Embryonic facial prominence (tissue), 1 donor: ENCODE measurements at regions not wholly inside any gene's neighbourhood (a gene's known extent, or its start where the extent isn't known, plus 50 kb on each side); places are given as distances from the start of the nearest gene placed in this dataset.

ENCODE experiments used
- DNase-seq: peaks from one replicate; pipeline ENCODE4 v3.0.0-alpha.2; 2016; ENCODE audit errors: extremely low spot score

DNA sequence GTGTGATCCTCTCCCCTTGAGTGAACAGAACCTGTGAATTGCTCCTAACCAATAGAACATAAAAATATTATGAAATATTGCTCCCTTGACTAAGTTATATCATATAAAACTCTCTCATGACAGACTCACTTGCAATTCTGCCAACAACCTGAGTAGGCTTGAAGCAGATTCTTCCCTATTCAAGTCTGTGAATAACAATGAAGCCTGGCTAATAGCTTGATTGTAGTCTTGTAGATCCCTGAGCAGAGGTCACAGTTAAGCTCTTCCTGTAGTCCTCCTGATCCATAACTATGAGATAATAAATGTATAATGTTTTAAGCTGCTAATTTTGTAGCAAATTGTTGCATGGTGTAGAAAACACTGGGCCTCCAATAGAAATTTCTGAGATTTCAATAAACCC lies 540.1 kb upstream of the TENM4 start:
- no peak for DNase-seq

DNA sequence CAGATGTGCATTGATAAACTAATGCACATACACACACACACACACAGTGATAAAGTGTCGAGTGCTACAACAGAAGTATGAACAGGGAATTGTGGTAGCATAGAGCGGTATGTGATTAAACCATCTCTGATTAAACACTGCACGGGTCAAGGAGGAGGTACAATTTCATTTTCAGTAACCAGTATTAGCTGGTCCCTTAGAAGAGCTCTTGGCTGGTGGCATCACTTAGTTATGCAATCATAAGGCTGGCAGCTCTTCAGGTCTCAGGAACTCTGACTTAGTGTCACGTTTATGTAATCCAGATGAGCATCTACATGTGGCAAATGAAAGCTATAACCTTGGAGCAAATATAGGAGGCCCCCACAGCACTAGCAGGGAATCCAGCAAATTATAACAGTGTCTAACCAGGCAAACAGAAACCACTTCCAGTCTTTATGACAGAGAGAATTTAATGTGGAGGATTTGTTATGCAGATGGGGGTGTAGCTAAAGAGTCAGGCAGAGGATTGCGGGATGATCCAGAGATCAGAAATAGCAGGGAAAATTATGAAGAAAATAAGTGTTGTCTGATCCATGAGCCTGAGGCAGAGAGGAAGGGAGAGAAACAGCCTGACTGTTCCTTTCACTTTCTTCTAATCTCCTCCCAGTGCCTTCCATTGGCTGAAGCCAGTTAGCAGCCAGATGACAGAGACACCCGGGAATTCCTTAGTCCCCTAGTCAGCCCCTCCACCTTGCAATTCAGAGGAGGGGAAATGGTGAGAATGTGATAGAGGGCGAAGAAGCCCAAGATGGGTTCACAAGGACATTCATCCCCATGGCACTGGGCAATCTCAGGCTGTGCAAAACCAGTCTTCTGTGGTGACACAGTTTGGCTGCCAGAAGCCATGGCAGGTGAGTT lies 533.1 kb upstream of the TENM4 start:
- peak; percentile 6 for DNase-seq

DNA sequence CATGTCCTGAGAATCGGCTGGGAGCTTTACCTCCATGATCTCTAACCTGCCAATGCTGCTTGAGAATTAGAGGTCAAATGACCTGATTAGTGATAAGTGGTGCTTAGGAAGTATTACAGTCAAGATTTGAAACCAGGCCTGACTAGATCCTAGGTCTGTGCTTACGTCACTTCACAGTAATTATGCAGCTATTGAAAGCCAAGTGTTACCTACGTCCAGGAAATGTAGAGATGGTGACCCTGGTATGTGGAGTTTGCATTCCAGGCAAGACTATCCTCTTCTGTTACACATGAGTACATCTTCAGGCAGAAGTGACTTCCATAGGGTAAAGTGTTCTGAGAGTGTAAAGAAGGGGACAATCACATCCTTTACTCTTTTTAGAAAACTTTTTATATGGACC lies 530.4 kb upstream of the TENM4 start:
- no peak for DNase-seq

DNA sequence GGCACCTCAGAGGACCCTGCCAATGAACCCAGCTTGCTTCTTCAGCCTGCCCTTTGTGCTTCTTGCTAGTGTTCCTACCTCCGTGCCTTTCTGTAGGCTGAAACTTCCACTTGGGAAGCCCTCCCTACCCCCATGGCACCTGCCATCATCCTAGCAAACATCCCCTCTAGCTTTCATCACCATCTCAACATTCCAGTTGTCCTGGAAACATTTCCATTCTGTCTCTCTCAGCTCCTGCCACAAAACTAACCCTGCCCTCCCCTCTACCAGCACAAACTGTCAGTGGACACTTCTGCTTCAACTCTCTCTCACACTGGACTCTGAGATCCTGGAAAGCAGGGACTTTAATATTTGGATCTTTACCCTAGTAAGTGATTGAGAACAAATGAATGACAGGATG lies 525.8 kb upstream of the TENM4 start:
- no peak for DNase-seq

DNA sequence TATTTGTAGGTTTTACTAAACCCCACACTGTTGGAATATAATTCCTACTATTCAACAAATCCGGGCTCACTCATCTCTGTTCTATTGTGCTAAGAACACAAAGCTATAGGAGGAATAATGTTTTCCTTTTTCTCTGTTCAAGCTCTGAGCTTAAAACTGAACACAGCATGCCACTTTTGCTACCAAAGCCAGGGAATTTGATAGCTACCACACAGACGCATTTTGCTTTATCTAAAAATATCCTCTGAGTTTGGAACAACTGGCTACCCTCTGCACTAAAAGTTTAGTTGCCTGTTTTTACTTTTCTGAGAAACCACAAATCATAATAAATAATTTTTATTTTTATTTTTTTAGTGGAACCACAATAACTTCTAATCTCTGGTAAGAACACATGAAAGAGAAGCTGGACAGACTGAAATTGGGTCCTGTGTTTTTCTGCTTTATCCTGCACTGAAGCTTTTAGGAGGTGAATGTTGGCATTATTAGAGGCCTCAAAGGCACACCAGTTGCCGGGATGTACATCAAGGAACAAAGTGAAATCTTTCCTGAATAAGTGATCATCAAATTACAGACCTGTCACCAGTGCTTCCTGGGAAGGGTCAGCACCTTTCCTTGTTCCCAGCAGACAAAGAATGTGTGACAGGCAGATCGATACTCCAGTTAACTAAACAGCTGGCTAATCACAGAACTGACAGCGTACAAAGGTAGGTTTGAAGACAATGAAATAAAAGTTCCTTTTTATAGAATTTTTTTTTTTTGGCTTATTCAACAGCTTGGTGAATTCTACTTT lies 523.2 kb upstream of the TENM4 start:
- peak; percentile 7 for DNase-seq

DNA sequence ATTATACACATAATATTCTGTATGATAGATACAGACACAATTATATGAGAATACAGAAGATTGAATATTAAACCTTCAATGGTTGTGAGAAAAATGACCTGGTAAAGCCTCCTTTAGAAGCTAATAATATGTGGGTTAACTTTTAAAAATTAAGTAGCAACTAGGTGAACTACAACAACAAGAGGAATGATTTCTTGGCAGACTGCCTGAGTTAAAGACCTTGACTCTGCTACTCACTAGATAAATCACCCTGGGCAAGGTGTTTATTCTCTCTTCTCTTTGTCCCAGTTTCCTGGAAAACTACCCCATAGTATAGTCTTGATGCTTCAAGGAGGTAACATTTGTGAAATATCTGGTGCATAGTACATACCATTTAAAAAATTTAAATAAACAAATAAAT lies 519.6 kb upstream of the TENM4 start:
- no peak for DNase-seq

DNA sequence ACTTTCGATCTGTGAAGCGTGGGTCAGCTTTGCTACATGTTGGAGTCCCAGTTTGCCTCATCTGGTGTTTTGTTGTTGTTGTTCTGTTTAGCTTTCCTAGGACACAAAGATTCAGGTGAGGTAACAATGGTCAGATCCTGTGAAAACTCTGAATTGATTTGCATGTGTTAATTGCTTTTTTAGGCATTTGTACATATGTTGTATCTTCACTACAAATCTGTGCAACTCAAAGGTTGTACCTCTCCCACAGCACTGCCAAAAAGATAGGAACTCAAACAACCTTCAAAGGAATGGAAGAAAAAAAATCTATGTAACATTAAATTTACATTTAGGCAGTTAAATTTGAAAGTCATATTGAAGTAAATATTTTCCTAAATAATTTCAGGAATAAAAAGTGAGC lies 518.5 kb upstream of the TENM4 start:
- DNase-seq, result no peak

DNA sequence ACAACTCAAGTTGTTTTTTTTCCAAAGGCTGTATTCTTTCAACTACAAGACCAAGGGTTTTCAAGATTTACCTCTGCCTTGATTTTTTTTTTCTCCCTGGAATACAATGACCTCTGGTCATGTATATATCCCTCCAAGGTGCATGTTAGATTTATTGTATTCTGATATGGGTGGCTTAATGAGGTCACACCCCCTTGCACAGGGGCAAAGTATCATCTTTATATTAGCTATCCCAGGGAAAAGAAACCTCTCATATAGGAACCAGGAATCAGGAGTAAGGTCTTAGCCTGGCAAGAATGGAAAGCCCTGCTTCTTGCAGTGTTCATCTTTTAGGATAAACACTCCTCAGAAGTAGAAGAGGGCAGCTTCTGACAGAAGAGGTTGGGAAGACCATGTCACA lies 516.9 kb upstream of the TENM4 start:
- DNase-seq, result no peak

DNA sequence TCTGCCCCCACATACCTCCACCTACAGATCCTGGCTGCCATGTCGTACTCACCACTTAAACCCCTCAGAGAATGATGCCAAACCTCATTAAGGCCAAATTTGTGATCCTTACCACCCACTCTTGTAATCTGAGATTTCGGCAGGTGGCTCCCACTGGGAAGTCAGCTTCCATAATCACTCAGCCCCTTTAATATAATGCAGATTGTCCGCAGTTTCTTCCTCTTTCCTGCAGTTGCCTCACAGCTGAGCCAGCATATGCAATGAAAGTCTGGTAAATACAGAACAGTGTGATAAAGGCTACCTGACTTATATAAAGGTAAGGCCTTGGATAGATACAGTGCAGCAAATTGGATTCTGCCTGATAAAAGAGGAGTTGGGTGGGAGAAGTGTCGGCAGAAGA lies 515.2 kb upstream of the TENM4 start:
- no peak for DNase-seq

DNA sequence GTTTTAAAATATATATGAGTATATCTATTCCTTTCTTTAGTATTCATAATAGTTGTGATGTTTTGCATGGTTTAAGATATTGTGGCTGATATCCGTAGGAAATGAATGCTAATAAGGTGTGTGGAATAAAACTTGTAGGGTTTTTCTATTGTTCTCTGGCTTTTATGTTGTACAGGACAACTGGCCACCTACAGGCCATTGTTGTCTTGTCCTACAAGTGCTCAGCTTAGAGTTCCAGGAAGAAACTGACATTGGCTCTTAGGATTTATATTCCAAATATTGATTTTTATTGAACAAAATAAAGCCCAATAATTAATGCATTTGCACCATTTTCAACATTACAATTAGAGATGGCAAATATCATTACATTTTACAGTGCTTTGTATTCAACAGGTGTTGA lies 512.8 kb upstream of the TENM4 start:
- no peak for DNase-seq

DNA sequence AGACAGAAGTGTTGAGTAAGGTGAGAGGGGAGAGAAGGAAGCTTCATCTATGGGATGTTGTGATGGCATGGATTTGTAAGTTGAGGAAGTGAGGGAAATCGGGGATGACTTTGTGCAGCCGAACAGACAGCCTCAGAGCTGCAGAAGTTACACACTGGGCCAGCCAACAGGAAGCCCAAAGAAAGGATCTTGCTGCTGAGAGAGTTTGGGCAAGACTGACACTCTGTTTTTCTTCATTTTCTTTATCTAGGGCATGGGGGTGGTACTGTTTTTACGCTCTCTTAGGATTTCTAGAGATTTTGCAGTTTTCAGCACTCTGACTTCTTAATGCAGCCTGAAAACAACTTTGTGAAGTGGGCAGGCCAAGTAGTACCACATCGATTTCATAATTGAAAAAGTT lies 509.9 kb upstream of the TENM4 start:
- no peak for DNase-seq

DNA sequence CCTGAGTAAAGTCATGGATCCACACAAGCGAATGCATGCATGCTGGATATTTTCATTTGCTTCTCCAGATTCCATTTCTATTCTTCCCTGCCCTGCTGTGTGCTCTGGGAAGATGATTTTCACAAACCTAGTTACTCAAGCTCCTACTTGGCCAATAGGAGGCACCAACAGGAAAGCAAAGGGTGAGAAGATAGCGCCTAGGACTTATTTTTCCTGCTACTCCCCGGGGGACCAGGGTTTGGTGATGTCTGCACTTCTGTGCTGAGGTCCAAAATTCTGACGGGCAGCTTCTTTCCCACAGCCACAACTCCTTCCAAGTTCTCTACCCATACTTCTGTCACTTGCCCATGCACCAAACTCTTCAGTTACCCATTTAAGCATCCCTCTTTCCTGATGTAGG lies 509.3 kb upstream of the TENM4 start:
- DNase-seq, result no peak

DNA sequence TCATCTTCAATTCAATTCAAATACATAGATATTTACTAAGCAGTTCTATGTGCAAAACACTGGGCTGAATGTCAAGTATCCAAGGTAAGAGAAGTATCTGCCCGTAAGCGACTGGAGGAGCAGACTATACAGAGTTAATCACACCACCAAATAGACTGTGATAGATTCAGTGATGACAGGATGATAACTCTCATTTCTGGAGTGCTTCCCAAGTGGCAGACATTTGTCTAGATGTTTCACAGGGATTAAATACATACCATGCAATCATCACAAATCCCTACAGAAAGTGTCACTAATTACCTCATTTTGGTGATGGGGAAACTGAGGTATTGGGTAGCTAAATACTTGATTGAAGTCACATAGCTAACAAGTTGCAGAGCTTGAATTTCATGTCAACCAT lies 508.7 kb upstream of the TENM4 start:
- DNase-seq, result no peak

DNA sequence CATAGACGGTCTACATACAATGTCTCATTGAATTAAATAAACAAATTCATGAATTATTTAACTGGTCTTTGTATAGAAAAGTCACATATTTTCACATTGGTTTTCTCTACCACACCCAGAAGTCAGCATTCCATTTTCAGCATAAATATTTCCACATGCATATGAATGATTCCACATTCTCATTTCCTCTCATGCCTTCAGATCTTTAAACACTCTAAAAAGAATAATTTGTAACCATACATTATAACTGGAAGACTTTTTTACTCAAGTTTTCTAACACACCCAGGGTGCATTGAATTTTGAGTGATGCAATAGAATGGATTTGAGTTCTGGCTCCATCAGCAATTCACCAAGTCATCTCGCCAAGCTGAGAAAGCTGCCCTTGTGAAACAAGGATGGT lies 501.8 kb upstream of the TENM4 start:
- no peak for DNase-seq

DNA sequence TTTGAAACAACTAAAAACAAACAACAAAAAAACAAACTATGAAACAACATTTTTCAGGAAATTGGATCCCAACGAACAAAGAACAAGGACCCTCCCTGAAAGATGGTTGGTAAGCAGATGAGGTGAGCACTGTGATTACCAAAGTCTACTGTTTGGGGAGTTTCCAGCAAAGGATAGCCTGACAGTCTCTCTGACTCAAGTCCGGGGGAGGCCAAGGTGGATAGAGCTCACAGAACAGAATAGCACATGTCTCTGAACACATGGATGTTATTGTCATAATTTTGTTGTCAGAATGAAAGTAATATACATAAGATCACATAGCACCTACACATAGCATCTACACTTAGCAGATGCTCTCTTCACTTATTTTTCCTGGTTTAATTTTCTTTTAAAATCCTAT lies 501.3 kb upstream of the TENM4 start:
- DNase-seq, result no peak

DNA sequence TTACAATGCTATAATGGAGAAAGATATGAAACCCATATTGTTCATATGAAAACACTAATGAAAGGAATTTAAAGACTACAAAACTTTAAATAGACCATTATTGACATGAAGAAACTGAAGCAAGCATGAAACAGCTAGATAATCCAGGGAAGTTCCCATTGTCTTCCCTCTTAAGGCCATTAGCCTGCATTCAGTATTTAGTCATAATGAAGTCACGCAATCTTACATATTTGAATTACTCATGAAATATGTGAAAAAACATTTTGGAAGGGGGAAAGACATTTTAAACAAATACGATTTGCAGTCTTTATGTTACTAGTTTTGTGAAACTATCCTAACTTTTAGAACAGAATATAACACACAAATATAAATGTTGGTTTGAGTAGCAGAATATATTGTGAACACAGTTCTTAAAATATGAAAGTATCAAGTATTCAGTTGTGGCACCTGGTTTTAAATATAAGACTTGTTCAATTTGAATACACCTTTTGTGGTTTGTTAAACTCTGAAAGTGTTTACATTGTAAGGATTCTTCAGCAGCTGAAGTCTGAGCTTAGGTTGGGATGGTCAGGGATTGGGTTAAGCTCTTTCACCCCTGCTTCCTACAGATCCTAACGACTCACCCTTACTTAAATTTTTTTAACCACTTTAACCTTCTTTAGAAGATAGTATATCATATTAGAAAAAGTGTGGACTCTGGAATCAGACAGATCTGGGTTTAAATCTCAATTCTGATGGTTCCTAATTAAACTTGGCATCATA lies 500.3 kb upstream of the TENM4 start:
- no peak for DNase-seq

DNA sequence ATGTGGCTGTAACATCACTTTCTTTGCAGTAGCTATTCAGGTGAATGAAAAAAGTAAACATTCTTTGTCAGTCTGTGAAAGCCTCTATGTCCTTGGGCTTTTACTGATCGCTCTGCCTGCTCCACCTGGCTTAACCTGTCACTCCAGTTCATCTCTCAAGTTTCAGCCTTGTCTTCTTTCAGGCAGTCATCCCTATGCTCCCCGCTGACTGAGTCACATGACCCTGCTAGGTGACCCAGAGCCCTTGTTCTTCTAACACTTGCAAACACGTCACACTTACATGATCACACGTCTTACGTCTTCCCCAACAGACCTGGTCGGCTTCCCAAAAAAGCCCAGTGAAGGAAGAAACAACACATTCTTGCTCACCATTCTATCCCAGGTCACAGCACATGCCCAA lies 499.3 kb upstream of the TENM4 start:
- no peak for DNase-seq

DNA sequence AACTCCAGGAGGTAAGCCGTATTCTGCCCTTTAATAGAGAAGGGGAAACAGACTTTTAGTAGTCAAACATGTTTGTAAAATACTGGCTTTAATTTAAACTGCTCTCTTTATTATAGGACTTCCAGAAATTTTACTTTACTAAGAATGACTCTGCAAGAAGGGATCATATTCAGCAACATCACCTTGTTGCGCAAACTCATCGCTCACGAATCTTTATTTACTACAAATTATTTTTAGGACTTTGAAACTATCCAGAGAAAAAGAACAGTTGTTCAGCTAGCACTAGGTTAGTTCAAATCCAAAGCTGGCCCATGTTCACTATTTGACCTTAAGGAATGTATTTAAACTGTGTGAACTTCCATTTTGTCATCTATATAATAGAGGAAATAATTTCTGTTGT lies 498.3 kb upstream of the TENM4 start:
- DNase-seq, result no peak

DNA sequence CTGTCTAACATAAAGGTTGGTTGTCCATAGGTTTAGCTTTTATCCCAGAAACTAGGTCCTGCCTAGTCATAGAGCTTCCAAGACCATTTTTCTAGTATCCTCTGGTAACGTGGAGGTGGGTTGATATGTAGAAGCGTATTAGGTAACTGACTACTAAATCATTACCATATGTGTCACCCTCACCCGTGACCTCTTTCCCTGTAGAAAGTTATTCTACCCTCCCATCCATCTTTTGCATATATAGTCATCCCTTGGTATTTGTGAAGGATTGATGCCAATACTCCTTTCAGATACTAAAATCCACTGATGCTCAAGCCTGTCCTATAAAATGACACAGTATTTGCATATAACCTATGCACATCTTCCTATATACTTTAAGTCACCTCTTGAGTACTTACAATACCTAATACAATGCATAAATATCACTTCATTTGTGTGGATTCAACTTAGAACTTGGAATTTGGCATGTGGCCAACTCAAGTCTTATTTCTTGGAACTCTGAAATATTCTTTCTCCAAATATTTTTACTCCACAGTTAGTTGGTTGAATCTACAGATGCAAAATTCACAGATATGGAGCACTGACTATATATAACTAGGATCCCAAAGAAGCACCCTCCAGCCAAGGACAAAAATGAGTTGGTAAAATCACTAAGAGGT lies 497.0 kb upstream of the TENM4 start:
- no peak for DNase-seq

DNA sequence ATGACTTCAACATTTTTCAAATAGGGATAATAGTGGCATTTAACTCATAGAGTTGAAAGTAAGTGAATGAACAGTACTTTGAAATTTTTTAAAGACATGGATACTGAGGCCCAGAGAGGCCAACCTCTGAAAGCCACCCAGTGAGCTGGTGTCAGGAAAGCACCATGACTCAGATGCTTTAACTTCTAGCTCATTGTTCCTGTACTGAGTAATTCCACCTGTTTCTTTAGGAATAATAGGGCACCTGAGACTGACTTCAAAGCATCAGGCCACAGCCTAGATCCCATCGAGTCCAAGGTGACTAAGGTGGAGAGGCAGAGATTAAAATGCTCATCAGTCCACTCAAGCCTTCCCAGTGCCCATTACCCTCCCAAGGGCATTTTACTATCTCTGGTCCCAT lies 491.8 kb upstream of the TENM4 start:
- no peak for DNase-seq

DNA sequence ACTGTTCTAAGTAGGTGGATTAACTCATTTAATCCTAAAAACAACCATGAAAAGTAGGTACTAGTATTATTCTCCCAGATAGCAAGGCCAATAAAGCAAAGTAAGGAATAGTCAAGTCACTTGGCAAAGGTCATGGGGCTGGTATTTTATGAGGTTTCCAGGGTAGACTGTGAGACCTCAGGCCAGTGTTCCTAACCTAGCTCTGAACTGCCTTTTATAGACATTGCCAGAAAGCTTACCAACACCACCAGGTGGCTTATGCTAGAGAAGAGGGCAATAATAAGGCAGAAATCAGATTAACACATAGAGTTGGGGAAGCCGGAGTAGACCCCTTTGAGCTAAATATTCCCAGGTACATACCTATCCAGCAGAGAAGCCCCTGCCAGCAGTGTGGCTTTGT lies 490.9 kb upstream of the TENM4 start:
- no peak for DNase-seq

DNA sequence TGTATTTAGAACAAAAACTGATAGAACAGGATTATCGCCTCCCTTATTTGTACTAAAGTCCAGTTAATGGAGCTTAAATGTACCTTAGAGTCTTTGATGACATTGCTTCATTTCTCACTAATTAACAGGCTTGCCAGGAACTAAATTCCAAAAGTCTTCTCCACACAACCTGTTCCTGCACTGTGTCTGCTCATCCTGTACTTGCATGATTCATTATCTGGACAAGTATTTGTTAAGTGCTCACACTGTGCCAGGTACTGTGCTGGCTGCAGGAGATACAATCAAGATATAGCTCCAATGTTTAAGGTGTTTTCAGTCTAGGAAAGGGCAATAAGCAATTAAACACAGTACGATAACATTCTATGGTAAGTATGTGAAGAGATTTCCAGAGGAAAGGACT lies 485.9 kb upstream of the TENM4 start:
- no peak for DNase-seq
